ENCODE measurements at regions not wholly inside any gene's neighbourhood (a gene's known extent, or its start where the extent isn't known, plus 50 kb on each side); places are given as distances from the start of the nearest gene placed in this dataset.

DNA sequence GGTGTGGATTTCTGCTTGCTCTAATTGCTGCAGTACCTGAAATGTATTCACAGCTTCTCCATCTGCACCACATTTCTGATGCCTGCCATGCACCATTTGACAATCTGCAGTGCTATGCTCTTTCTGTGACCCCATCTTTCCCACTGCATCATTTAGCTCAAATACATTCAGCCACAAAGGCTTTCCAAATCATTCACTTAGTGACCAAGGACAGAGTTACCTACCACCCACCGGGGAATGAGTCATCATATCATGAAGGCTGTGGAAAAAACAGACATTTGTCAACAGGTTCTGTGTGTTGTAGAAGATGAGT is 465.5 kb upstream of the ATP2B1 start:
- peaks cover 4% of the 10 kb centered on the region for H3F3A ChIP-seq (ENCODE audit: insufficient read depth, low read length, poor library complexity, severe bottlenecking)
- no peaks in the 10 kb centered on the region for H3K9me3 ChIP-seq (ENCODE audit: low read length)
- TF ChIP-seq RAD21 (conservative IDR thresholded peaks at IDR 0.05), result peak; percentile 10
- peak; percentile 60 for TF ChIP-seq POLR2AphosphoS5 (IDR thresholded peaks at IDR 0.05)
- TF ChIP-seq, protein P1, sequence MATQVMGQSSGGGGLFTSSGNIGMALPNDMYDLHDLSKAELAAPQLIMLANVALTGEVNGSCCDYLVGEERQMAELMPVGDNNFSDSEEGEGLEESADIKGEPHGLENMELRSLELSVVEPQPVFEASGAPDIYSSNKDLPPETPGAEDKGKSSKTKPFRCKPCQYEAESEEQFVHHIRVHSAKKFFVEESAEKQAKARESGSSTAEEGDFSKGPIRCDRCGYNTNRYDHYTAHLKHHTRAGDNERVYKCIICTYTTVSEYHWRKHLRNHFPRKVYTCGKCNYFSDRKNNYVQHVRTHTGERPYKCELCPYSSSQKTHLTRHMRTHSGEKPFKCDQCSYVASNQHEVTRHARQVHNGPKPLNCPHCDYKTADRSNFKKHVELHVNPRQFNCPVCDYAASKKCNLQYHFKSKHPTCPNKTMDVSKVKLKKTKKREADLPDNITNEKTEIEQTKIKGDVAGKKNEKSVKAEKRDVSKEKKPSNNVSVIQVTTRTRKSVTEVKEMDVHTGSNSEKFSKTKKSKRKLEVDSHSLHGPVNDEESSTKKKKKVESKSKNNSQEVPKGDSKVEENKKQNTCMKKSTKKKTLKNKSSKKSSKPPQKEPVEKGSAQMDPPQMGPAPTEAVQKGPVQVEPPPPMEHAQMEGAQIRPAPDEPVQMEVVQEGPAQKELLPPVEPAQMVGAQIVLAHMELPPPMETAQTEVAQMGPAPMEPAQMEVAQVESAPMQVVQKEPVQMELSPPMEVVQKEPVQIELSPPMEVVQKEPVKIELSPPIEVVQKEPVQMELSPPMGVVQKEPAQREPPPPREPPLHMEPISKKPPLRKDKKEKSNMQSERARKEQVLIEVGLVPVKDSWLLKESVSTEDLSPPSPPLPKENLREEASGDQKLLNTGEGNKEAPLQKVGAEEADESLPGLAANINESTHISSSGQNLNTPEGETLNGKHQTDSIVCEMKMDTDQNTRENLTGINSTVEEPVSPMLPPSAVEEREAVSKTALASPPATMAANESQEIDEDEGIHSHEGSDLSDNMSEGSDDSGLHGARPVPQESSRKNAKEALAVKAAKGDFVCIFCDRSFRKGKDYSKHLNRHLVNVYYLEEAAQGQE (IDR thresholded peaks at IDR 0.05; ENCODE audit: borderline replicate concordance), result peak; percentile 69
- no peak for TF ChIP-seq TAF1 (IDR thresholded peaks at IDR 0.05; ENCODE audit: low read depth)
- H3K27ac ChIP-seq (ENCODE audit: low read length), result peak overlapping the region; percentile 91
- H2AFZ ChIP-seq (ENCODE audit: low read depth, low read length), result peak overlapping the region; percentile 1
- no peaks in the 10 kb centered on the region for H3K36me3 ChIP-seq (ENCODE audit: insufficient read depth, low read length)
- no peaks in the 10 kb centered on the region for H3K9me2 ChIP-seq (ENCODE audit: insufficient read depth, low read length)
- H3K4me3 ChIP-seq (ENCODE audit: low read length), result peak overlapping the region; percentile 49
- peak overlapping the region; percentile 62 for H3K9ac ChIP-seq (ENCODE audit: low read length)
- peak overlapping the region; percentile 68 for H3K4me2 ChIP-seq (ENCODE audit: low read length)
- no peaks in the 10 kb centered on the region for H4K20me1 ChIP-seq (ENCODE audit: insufficient read depth)
- no peaks in the 10 kb centered on the region for H3K79me2 ChIP-seq (replicated peaks; ENCODE audit: insufficient read depth, low read length)
- no peaks in the 10 kb centered on the region for H3K27me3 ChIP-seq (ENCODE audit: insufficient read depth, low read depth, low read length)

GRCh38 chr12:90173499-90174197 is 465.0 kb upstream of the ATP2B1 start:
- no peaks in the 10 kb centered on the region for H3K9me2 ChIP-seq (ENCODE audit: insufficient read depth, low read length)
- no peaks in the 10 kb centered on the region for H3K36me3 ChIP-seq (ENCODE audit: insufficient read depth, low read length)
- H4K20me1 ChIP-seq (ENCODE audit: insufficient read depth), result no peaks in the 10 kb centered on the region
- peak overlapping the region; percentile 62 for H3K9ac ChIP-seq (ENCODE audit: low read length)
- peak overlapping the region; percentile 1 for H2AFZ ChIP-seq (ENCODE audit: low read depth, low read length)
- TF ChIP-seq, protein P1 (IDR thresholded peaks at IDR 0.05; ENCODE audit: borderline replicate concordance), result peak; percentile 77
- TF ChIP-seq MXI1 (conservative IDR thresholded peaks at IDR 0.05; ENCODE audit: poor library complexity, severe bottlenecking), result peak; percentile 11
- TF ChIP-seq CTCF (IDR thresholded peaks at IDR 0.05; ENCODE audit: poor library complexity, severe bottlenecking), result no peak
- TF ChIP-seq RAD21 (conservative IDR thresholded peaks at IDR 0.05), result peak; percentile 32
- no peak for TF ChIP-seq TAF1 (IDR thresholded peaks at IDR 0.05; ENCODE audit: low read depth)
- no peak for TF ChIP-seq SMC3 (conservative IDR thresholded peaks at IDR 0.05; ENCODE audit: poor library complexity)
- no peak for TF ChIP-seq EZH2 (IDR thresholded peaks at IDR 0.05; ENCODE audit: borderline replicate concordance, insufficient read depth, low read length, poor library complexity, severe bottlenecking)
- peak; percentile 92 for TF ChIP-seq EP300 (conservative IDR thresholded peaks at IDR 0.05; ENCODE audit: poor library complexity, severe bottlenecking)
- peak; percentile 74 for TF ChIP-seq POLR2AphosphoS5 (IDR thresholded peaks at IDR 0.05)
- peak overlapping the region; percentile 49 for H3K4me3 ChIP-seq (ENCODE audit: low read length)
- peak overlapping the region; percentile 68 for H3K4me2 ChIP-seq (ENCODE audit: low read length)
- peaks cover 4% of the 10 kb centered on the region for H3F3A ChIP-seq (ENCODE audit: insufficient read depth, low read length, poor library complexity, severe bottlenecking)
- peak overlapping the region; percentile 91 for H3K27ac ChIP-seq (ENCODE audit: low read length)
- no peaks in the 10 kb centered on the region for H3K27me3 ChIP-seq (ENCODE audit: insufficient read depth, low read depth, low read length)
- no peaks in the 10 kb centered on the region for H3K9me3 ChIP-seq (ENCODE audit: low read length)
- H3K79me2 ChIP-seq (replicated peaks; ENCODE audit: insufficient read depth, low read length), result no peaks in the 10 kb centered on the region

Data from neural cell (in vitro differentiated cells).